KMS-11 (cell line): ENCODE measurements at regions not wholly inside any gene's neighbourhood (a gene's known extent, or its start where the extent isn't known, plus 50 kb on each side); places are given as distances from the start of the nearest gene placed in this dataset.
"Not testable (repeated sequence)": the region's sequence is repeated elsewhere in the genome, so short reads cannot be mapped to it uniquely, and the experiment has no call there.

ENCODE experiments used
- H2AFZ ChIP-seq: fragments of 200-600 bp; sonication (generic); 2 replicates; pipeline ENCODE4 v1.6.1; 2016; ENCODE audit warnings: antibody characterized with exemption, mixed run types, low read depth
- H3K27ac ChIP-seq: fragments of 200-600 bp; sonication (generic); 2 replicates; pipeline ENCODE4 v1.6.1; 2016; ENCODE audit warnings: mild to moderate bottlenecking, mixed run types
- H3K27me3 ChIP-seq: fragments of 200-600 bp; sonication (generic); 2 replicates; pipeline ENCODE4 v1.6.1; 2017; ENCODE audit warnings: mild to moderate bottlenecking, low read depth, mixed run types, moderate library complexity; ENCODE audit not compliant: insufficient read depth
- H3K36me3 ChIP-seq: fragments of 200-600 bp; sonication (generic); 2 replicates; pipeline ENCODE4 v1.6.1; 2017; ENCODE audit warnings: mild to moderate bottlenecking, mixed run types; ENCODE audit not compliant: insufficient read depth
- H3K4me1 ChIP-seq: fragments of 200-600 bp; sonication (generic); 2 replicates; pipeline ENCODE4 v1.6.1; 2016; ENCODE audit warnings: mild to moderate bottlenecking, low read depth, mixed run types; ENCODE audit not compliant: poor library complexity, severe bottlenecking
- H3K4me2 ChIP-seq: fragments of 200-600 bp; sonication (generic); 2 replicates; pipeline ENCODE4 v1.7.0; 2016; ENCODE audit warnings: mild to moderate bottlenecking, mixed run types
- H3K4me3 ChIP-seq: fragments of 200-600 bp; sonication (generic); IDR thresholded peaks from 2 replicates; pipeline ENCODE4 v1.6.1; 2017; ENCODE audit warnings: low read depth, low read length, mixed read lengths; ENCODE audit not compliant: insufficient read depth
- H3K79me2 ChIP-seq: fragments of 200-600 bp; sonication (generic); 2 replicates; pipeline ENCODE4 v1.6.1; 2016; ENCODE audit warnings: low read depth, mixed run types; ENCODE audit not compliant: insufficient read depth
- H3K9ac ChIP-seq: fragments of 200-600 bp; sonication (generic); 2 replicates; pipeline ENCODE4 v1.6.1; 2016; ENCODE audit warnings: mild to moderate bottlenecking, mixed run types
- H4K20me1 ChIP-seq: fragments of 200-600 bp; sonication (generic); 2 replicates; pipeline ENCODE4 v1.6.1; 2016; ENCODE audit warnings: mild to moderate bottlenecking, mixed run types; ENCODE audit not compliant: insufficient read depth
- CTCF ChIP-seq: fragments of 200-600 bp; sonication (generic); conservative IDR thresholded peaks from 2 replicates; pipeline ENCODE4 v1.6.1; 2017; ENCODE audit warnings: low read depth, mild to moderate bottlenecking, antibody characterized with exemption, low read length, moderate library complexity, mixed read lengths

DNA sequence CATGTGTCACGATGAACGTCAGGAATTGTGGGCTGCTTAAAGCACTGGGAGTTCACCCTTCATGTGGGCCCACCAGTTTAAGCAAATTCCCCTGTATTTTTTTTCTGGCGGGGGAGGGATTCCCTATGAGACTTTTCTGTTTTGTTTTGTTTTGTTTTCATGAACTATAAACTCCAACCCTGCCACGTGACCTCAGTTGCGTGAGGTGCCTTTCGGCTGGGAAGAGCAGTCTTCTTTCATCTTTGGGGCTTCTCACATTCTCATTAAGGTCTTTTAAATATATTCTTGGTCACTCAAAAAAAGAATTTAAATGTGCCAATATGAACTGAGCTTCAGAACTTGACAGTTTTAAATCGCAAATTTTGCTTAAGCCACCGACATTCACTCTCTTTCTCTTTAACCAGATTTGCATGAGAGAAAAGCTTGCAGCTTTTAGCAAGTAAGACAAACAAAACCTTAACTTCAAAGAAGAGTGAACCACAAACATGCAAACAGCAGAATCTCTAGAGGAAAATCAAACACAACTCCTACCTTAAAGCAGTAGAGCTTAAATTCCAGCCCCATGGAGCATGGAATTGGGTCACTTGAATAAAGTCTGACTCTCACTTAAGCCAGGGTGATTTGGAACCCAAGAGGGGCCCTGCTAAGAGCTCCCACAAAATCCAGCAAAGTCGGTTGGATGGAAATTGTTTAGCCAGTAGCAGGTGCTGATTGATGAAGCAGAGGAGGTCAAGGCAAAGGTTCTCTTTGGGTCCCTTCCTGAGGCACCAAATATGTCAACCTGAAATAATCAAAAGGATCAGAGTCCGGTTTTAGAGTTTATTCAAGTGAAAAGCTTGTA, 699.8 kb upstream of the GBE1 start:
- Histone ChIP-seq H3K27me3 (no peaks in the 10 kb centered on the region), H3K27ac (no peak overlapping the region), H3K9ac (no peak overlapping the region), H3K79me2 (no peaks in the 10 kb centered on the region), H3K4me3 (no peak overlapping the region), H3K4me1 (no peaks in the 10 kb centered on the region), H3K36me3 (no peaks in the 10 kb centered on the region), H2AFZ (no peak overlapping the region), H4K20me1 (no peaks in the 10 kb centered on the region), H3K4me2 (no peak overlapping the region)
- TF ChIP-seq CTCF = no peak

- Histone ChIP-seq H4K20me1 (no peaks in the 10 kb centered on the region), H3K4me3 (no peak overlapping the region), H3K27ac (no peak overlapping the region), H3K36me3 (no peaks in the 10 kb centered on the region), H3K4me2 (no peak overlapping the region), H2AFZ (no peak overlapping the region), H3K4me1 (no peaks in the 10 kb centered on the region), H3K9ac (no peak overlapping the region), H3K27me3 (no peaks in the 10 kb centered on the region), H3K79me2 (no peaks in the 10 kb centered on the region)
- TF ChIP-seq CTCF = no peak
Observed at GRCh38 chr3:82448320-82448719, 686.9 kb upstream of the GBE1 start.

GRCh38 chr3:82428821-82429220, 667.4 kb upstream of the GBE1 start:
- H3K27ac ChIP-seq, H3K4me3 ChIP-seq, H3K36me3 ChIP-seq, H3K27me3 ChIP-seq, H3K9ac ChIP-seq, H3K79me2 ChIP-seq, H4K20me1 ChIP-seq, H3K4me1 ChIP-seq, H2AFZ ChIP-seq, H3K4me2 ChIP-seq: not testable (repeated sequence)

- Histone ChIP-seq H3K27me3 (no peaks in the 10 kb centered on the region), H3K9ac (no peak overlapping the region), H3K4me3 (no peak overlapping the region), H4K20me1 (no peaks in the 10 kb centered on the region), H3K27ac (no peak overlapping the region), H3K36me3 (no peaks in the 10 kb centered on the region), H2AFZ (no peak overlapping the region), H3K4me2 (no peak overlapping the region), H3K4me1 (no peaks in the 10 kb centered on the region), H3K79me2 (no peaks in the 10 kb centered on the region)
- no peak for TF ChIP-seq CTCF
Observed at GRCh38 chr3:82424031-82424339, 662.5 kb upstream of the GBE1 start.

DNA sequence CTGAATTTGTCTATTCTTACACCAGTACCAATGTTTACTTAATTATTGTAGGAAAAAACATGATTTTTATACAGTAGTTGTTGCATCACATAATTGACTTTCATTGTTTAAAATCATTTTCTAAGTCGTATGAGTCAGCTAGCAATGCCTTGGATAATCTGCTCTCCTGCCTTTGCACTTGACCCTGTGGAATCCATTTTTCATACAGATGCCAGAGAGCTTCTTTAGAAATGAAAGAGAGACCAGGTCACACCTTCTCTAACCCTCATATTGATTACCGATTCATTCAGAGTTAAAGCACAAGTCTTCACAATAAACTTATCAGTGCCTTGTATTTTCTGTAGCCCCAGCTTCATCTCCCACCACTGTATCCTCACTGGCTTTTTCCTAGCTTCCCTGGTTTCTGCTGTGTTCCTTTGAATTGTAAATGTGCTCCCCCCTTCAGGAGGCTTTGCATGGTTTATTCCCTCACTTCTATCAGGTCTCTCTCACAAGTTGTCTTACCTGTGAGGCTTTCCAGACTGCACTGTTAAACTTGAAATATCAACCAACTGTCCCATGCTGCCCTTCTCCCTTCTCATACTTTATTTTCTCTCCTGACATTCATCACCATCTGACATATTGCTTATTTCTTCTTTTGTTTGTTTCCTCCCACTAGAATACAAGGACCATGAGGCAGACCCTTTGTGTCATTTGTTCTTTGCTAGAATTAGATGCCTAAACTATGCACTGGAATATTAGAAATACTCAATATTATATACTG, 662.0 kb upstream of the GBE1 start:
- Histone ChIP-seq H3K4me3 (no peak overlapping the region), H3K4me1 (no peaks in the 10 kb centered on the region), H4K20me1 (no peaks in the 10 kb centered on the region), H3K79me2 (no peaks in the 10 kb centered on the region), H3K27me3 (no peaks in the 10 kb centered on the region), H3K27ac (no peak overlapping the region), H2AFZ (no peak overlapping the region), H3K36me3 (no peaks in the 10 kb centered on the region), H3K9ac (no peak overlapping the region), H3K4me2 (no peak overlapping the region)
- TF ChIP-seq CTCF = no peak
